PC-9 (cell line): ENCODE measurements at regions not wholly inside any gene's neighbourhood (a gene's known extent, or its start where the extent isn't known, plus 50 kb on each side); places are given as distances from the start of the nearest gene placed in this dataset.

ENCODE experiments used
- BruUV-seq: library from RNA; stranded (reverse); fragments of 400-500 nt; replicated peaks from 2 replicates; lab custom pipeline; 2021; lab: Mats Ljungman, UMichigan
- CTCF ChIA-PET: fragments of 300-600 bp; sonication (Branson Sonifier 250); formaldehyde crosslinking; loops from one replicate; lab custom pipeline; 2022; ENCODE audit warnings: antibody characterized with exemption; lab: Charles Lee
- POLR2A ChIA-PET: fragments of 300-600 bp; sonication (Branson Sonifier 250); formaldehyde crosslinking; loops from one replicate; lab custom pipeline; 2022; ENCODE audit warnings: antibody characterized with exemption; ENCODE audit not compliant: unreplicated experiment; lab: Charles Lee
- DNase-seq, 2 experiments: peaks; one replicate each; pipeline versions ENCODE4 v3.0.0 to v3.0.0-alpha.2; 2015 to 2022; ENCODE audit warnings: mixed read lengths in 1 of 2
- H2AFZ ChIP-seq: fragments of 200-600 bp; sonication (generic); 2 replicates; pipeline ENCODE4 v1.8.1; 2017; ENCODE audit warnings: antibody characterized with exemption
- H3F3A ChIP-seq: fragments of 200-600 bp; sonication (generic); 2 replicates; pipeline ENCODE4 v1.8.1; 2017; ENCODE audit warnings: antibody characterized with exemption, mild to moderate bottlenecking, low read depth; ENCODE audit not compliant: insufficient read depth
- H3K27ac ChIP-seq: fragments of 200-600 bp; sonication (generic); 2 replicates; pipeline ENCODE4 v1.6.1; 2016; ENCODE audit warnings: mixed run types
- H3K27me3 ChIP-seq: fragments of 200-600 bp; sonication (generic); 2 replicates; pipeline ENCODE4 v1.6.1; 2016; ENCODE audit warnings: low read depth, mixed run types; ENCODE audit not compliant: insufficient read depth
- H3K36me3 ChIP-seq: fragments of 200-600 bp; sonication (generic); 2 replicates; pipeline ENCODE4 v1.6.1; 2016; ENCODE audit warnings: low read depth, mixed run types
- H3K4me1 ChIP-seq: fragments of 200-600 bp; sonication (generic); replicated peaks from 2 replicates; pipeline ENCODE4 v1.6.1; 2016; ENCODE audit warnings: mixed run types; ENCODE audit not compliant: insufficient read depth
- H3K4me2 ChIP-seq: fragments of 200-600 bp; sonication (generic); 2 replicates; pipeline ENCODE4 v1.6.1; 2017; ENCODE audit warnings: mixed run types
- H3K4me3 ChIP-seq: fragments of 200-600 bp; sonication (generic); 2 replicates; pipeline ENCODE4 v1.6.1; 2016; ENCODE audit warnings: mixed run types
- H3K79me2 ChIP-seq: fragments of 200-600 bp; sonication (generic); 2 replicates; pipeline ENCODE4 v1.6.1; 2017; ENCODE audit warnings: low read depth, mixed run types
- H3K9me2 ChIP-seq: fragments of 200-600 bp; sonication (generic); 2 replicates; pipeline ENCODE4 v1.8.1; 2017; ENCODE audit warnings: mild to moderate bottlenecking; ENCODE audit not compliant: insufficient read depth
- H3K9me3 ChIP-seq: fragments of 200-600 bp; sonication (generic); 2 replicates; pipeline ENCODE4 v1.8.1; 2016; ENCODE audit warnings: low read depth; ENCODE audit not compliant: insufficient read depth
- H4K20me1 ChIP-seq: fragments of 200-600 bp; sonication (generic); 2 replicates; pipeline ENCODE4 v1.8.1; 2017; ENCODE audit not compliant: insufficient read depth
- EZH2 ChIP-seq: fragments of 200-600 bp; sonication (generic); IDR thresholded peaks from 2 replicates; pipeline ENCODE4 v1.8.0; 2017; ENCODE audit warnings: antibody characterized with exemption, low read depth
- intact Hi-C: fragments of 100-400 bp; cut with micrococcal nuclease; formaldehyde crosslinking; loops from one replicate; pipeline ENCODE4 v1.10.0; 2022; ENCODE audit not compliant: unreplicated experiment
- TF ChIP-seq, protein P1 (sequence below): fragments of 200-600 bp; sonication (generic); conservative IDR thresholded peaks from 2 replicates; pipeline ENCODE4 v1.6.1; 2017; ENCODE audit warnings: mixed run types, antibody characterized with exemption, mild to moderate bottlenecking, moderate library complexity

DNA sequence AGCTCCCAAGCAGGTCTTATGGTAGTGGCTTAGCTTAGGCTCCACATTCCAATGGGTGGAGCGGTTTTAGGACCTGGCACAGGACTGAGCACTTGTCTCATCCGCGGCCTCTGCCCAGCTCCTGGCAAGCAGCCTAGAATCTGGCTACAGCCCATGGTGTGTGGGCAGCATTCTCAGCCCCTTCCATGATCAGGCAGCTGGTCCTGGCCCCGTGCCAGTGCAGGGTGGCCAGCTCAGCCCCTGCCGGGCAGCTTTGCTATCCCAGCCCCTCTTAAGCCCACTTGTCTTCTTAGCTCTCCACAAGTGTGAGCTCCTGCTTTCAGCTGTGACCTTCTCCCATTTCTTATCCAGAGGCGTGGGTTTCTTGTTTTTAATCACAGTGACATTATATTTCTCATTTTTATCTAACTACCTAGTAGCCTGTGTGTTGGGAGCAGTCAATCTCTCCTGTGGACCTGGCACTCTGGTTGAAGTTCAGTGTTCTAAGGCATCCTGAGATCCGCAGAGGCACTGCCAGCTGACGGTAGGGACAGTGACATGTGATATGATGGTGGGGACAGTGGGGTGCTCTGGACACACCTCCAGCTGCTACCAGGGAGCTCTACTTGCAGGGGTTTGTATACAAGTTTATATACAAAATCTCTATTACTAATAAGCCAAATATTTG lies 84.5 kb upstream of the PRNP start:
- Histone ChIP-seq H3F3A (peaks cover 21% of the 10 kb centered on the region), H2AFZ (peak overlapping the region; percentile 45; the same call in 1 of the 2 replicates), H3K9me3 (no peaks in the 10 kb centered on the region), H3K9me2 (no peaks in the 10 kb centered on the region), H3K27ac (peak overlapping the region; percentile 93), H3K4me3 (peak overlapping the region; percentile 36), H4K20me1 (no peaks in the 10 kb centered on the region), H3K79me2 (no peaks in the 10 kb centered on the region), H3K36me3 (no peaks in the 10 kb centered on the region), H3K4me1 (peaks cover 31% of the 10 kb centered on the region), H3K27me3 (no peaks in the 10 kb centered on the region), H3K4me2 (peak overlapping the region; percentile 76)
- no TSS peak for BruUV-seq
- peak; percentile 77 to 83 for DNase-seq
- CTCF ChIA-PET: interaction anchor here (0.5 to 2.3 kb wide), 6 partner anchors 12 to 395 kb away, joined by 3 to 8 read pairs (median 6); no protein-coding TSS in a partner anchor
- intact Hi-C loops: loop anchor here (10.0 kb wide), 1 partner anchor 593 kb away; no protein-coding TSS in a partner anchor
- TF ChIP-seq, protein P1, sequence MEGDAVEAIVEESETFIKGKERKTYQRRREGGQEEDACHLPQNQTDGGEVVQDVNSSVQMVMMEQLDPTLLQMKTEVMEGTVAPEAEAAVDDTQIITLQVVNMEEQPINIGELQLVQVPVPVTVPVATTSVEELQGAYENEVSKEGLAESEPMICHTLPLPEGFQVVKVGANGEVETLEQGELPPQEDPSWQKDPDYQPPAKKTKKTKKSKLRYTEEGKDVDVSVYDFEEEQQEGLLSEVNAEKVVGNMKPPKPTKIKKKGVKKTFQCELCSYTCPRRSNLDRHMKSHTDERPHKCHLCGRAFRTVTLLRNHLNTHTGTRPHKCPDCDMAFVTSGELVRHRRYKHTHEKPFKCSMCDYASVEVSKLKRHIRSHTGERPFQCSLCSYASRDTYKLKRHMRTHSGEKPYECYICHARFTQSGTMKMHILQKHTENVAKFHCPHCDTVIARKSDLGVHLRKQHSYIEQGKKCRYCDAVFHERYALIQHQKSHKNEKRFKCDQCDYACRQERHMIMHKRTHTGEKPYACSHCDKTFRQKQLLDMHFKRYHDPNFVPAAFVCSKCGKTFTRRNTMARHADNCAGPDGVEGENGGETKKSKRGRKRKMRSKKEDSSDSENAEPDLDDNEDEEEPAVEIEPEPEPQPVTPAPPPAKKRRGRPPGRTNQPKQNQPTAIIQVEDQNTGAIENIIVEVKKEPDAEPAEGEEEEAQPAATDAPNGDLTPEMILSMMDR: no peak
- no peak for TF ChIP-seq EZH2
- POLR2A ChIA-PET: interaction anchor here (0.5 to 0.7 kb wide), 4 partner anchors 35 to 621 kb away, joined by 3 to 5 read pairs (median 4); no protein-coding TSS in a partner anchor

DNA sequence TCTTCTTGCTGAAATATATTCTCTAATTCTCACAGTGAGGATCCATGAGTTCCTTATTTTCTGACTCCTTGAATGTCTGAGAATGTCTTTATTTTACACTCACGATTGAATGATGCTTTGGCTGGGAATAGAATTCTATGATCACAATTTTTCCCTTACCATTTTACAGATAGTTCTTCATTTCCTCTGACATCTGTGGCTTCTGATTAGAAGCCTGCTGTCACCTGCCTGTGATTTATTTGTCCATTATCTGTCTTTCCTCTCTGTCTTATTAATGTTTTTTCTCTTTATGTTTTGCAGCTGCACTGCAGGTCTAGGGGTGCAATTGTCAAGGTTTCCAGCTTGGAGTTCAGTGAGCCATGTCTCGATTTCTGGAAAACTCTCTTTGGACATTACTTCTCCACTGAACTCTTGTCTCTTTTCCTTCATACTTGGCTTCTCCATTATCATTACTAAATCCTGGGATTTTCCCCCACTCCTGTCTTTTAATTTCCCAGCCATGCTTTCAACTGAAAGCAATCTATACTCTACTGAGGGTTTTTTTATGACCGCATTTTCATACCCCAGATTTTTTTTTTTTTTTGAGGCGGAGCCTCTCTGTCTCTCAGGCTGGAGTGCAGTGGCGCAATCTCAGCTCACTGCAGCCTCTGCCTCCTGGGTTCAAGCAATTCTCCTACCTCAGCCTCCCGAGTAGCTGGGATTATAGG lies 85.8 kb upstream of the PRNP start:
- H3F3A ChIP-seq: peaks cover 21% of the 10 kb centered on the region
- TF ChIP-seq, protein P1: no peak
- TF ChIP-seq EZH2: no peak
- H3K4me3 ChIP-seq: no peak overlapping the region
- H3K27me3 ChIP-seq: no peaks in the 10 kb centered on the region
- no peaks in the 10 kb centered on the region for H4K20me1 ChIP-seq
- H3K79me2 ChIP-seq: no peaks in the 10 kb centered on the region
- H3K4me2 ChIP-seq: peak overlapping the region; percentile 76
- H3K9me2 ChIP-seq: no peaks in the 10 kb centered on the region
- intact Hi-C loops: loop anchor here (10.0 kb wide), 1 partner anchor 594 kb away; no protein-coding TSS in a partner anchor
- ChIA-PET POLR2A (interaction anchor here (0.6 to 0.7 kb wide), 2 partner anchors 33 to 819 kb away, joined by 5 to 6 read pairs; partner anchors contain the start of gene SPEF1), CTCF (interaction anchor here (0.7 kb wide), 2 partner anchors 368 to 372 kb away, joined by 3 to 5 read pairs; no protein-coding TSS in a partner anchor)
- no TSS peak for BruUV-seq
- no peak for DNase-seq
- peaks cover 31% of the 10 kb centered on the region for H3K4me1 ChIP-seq
- no peaks in the 10 kb centered on the region for H3K36me3 ChIP-seq
- peak overlapping the region; percentile 43; the same call in 1 of the 2 replicates for H2AFZ ChIP-seq
- peak overlapping the region; percentile 93 for H3K27ac ChIP-seq
- H3K9me3 ChIP-seq: no peaks in the 10 kb centered on the region

DNA sequence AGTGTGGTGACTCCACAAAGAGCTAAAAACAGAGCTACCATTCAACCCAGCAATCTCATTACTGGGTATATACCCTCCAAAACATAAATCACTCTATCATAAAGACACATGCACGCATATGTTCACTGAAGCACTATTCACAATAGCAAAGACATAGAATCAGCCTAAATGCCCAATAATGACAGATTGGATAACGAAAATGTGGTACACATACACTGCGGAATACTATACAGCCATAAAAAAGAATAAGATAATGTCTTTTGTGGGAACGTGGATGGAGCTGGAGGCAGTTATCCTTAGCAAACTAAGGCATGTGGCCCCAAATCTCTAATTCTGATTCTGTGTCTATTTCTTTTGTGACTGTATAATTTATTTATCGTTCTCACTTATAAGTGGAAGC lies 89.0 kb upstream of the PRNP start:
- Histone ChIP-seq H3K4me1 (peaks cover 29% of the 10 kb centered on the region), H3K27ac (no peak overlapping the region), H3K4me2 (no peak overlapping the region), H3K4me3 (no peak overlapping the region), H4K20me1 (no peaks in the 10 kb centered on the region), H3K9me2 (no peaks in the 10 kb centered on the region), H2AFZ (no peak overlapping the region), H3F3A (peaks cover 21% of the 10 kb centered on the region), H3K9me3 (no peaks in the 10 kb centered on the region), H3K27me3 (no peaks in the 10 kb centered on the region), H3K36me3 (no peaks in the 10 kb centered on the region), H3K79me2 (no peaks in the 10 kb centered on the region)
- ChIA-PET CTCF (interaction anchor here (0.6 kb wide), 1 partner anchor 317 kb away, joined by 3 read pairs; no protein-coding TSS in a partner anchor), POLR2A (no interaction called here)
- DNase-seq: no peak
- BruUV-seq: no TSS peak
- intact Hi-C loops: no loop called here
- TF ChIP-seq, protein P1: no peak
- TF ChIP-seq EZH2: no peak
